Astrocyte (in vitro differentiated cells and primary cell): ENCODE measurements at regions not wholly inside any gene's neighbourhood (a gene's known extent, or its start where the extent isn't known, plus 50 kb on each side); places are given as distances from the start of the nearest gene placed in this dataset.

Source experiments
- DNase-seq: peaks from one replicate; pipeline ENCODE4 v3.0.0-alpha.2; 2010; ENCODE audit warnings: low read depth
- FAIRE-seq: peaks from 2 replicates; lab custom pipeline; 2011; peaks lifted over from hg19 to GRCh38; lab: Jason Lieb, UNC
- H2AFZ ChIP-seq: 2 replicates; pipeline ENCODE4 v1.6.0; 2012; ENCODE audit warnings: low read depth, low read length, inconsistent platforms
- H3K27ac ChIP-seq: 2 replicates; pipeline ENCODE4 v1.5.1; 2011; ENCODE audit warnings: low read depth, low read length, inconsistent platforms
- H3K27me3 ChIP-seq: 2 replicates; pipeline ENCODE4 v1.6.0; 2011; ENCODE audit warnings: low read length, inconsistent platforms; ENCODE audit not compliant: insufficient read depth
- H3K36me3 ChIP-seq: 2 replicates; pipeline ENCODE4 v1.5.1; 2011; ENCODE audit warnings: low read length, inconsistent platforms; ENCODE audit not compliant: insufficient read depth
- H3K4me1 ChIP-seq: 2 replicates; pipeline ENCODE4 v1.5.1; 2011; ENCODE audit warnings: low read length, inconsistent platforms; ENCODE audit not compliant: insufficient read depth
- H3K4me2 ChIP-seq: 2 replicates; pipeline ENCODE4 v1.6.0; 2012; ENCODE audit warnings: low read length, inconsistent platforms
- H3K4me3 ChIP-seq: 2 replicates; pipeline ENCODE4 v1.5.1; 2011; ENCODE audit warnings: low read depth, mild to moderate bottlenecking, low read length, inconsistent platforms; ENCODE audit not compliant: insufficient read depth
- H3K79me2 ChIP-seq: 2 replicates; pipeline ENCODE4 v1.6.0; 2012; ENCODE audit warnings: mild to moderate bottlenecking, low read length, inconsistent platforms; ENCODE audit not compliant: insufficient read depth
- H3K9ac ChIP-seq: 2 replicates; pipeline ENCODE4 v1.6.0; 2012; ENCODE audit warnings: mild to moderate bottlenecking, low read length, inconsistent platforms
- H3K9me3 ChIP-seq: 2 replicates; pipeline ENCODE4 v1.5.1; 2012; ENCODE audit warnings: low read depth, mild to moderate bottlenecking, low read length, inconsistent platforms; ENCODE audit not compliant: insufficient read depth
- H4K20me1 ChIP-seq: 2 replicates; pipeline ENCODE4 v1.6.0; 2012; ENCODE audit warnings: low read length, inconsistent platforms; ENCODE audit not compliant: insufficient read depth
- H3K27ac Mint-ChIP-seq: one replicate; pipeline ENCODE4 v1.8.0; 2021; ENCODE audit warnings: mild to moderate bottlenecking, mixed read lengths; ENCODE audit not compliant: unreplicated experiment
- H3K27me3 Mint-ChIP-seq: one replicate; pipeline ENCODE4 v1.8.0; 2021; ENCODE audit warnings: low read depth, mixed read lengths; ENCODE audit not compliant: unreplicated experiment
- H3K36me3 Mint-ChIP-seq: one replicate; pipeline ENCODE4 v1.8.0; 2021; ENCODE audit warnings: low read depth, mixed read lengths; ENCODE audit not compliant: unreplicated experiment
- H3K4me1 Mint-ChIP-seq: one replicate; pipeline ENCODE4 v1.8.0; 2021; ENCODE audit warnings: low read depth, mixed read lengths; ENCODE audit not compliant: unreplicated experiment
- H3K4me3 Mint-ChIP-seq: one replicate; pipeline ENCODE4 v1.8.0; 2021; ENCODE audit warnings: mild to moderate bottlenecking, moderate library complexity, mixed read lengths; ENCODE audit not compliant: unreplicated experiment
- H3K9me3 Mint-ChIP-seq: one replicate; pipeline ENCODE4 v1.8.0; 2021; ENCODE audit warnings: mild to moderate bottlenecking, mixed read lengths; ENCODE audit not compliant: unreplicated experiment
- EZH2 ChIP-seq: IDR thresholded peaks from 2 replicates; pipeline ENCODE4 v1.6.1; 2012; ENCODE audit warnings: mild to moderate bottlenecking, low read length, inconsistent platforms; ENCODE audit not compliant: insufficient read depth
- TF ChIP-seq, protein P1 (sequence below): IDR thresholded peaks from 2 replicates; pipeline ENCODE4 v1.5.1; 2011; ENCODE audit warnings: low read depth, mild to moderate bottlenecking, inconsistent platforms, low read length, moderate library complexity; ENCODE audit not compliant: insufficient read depth

DNA sequence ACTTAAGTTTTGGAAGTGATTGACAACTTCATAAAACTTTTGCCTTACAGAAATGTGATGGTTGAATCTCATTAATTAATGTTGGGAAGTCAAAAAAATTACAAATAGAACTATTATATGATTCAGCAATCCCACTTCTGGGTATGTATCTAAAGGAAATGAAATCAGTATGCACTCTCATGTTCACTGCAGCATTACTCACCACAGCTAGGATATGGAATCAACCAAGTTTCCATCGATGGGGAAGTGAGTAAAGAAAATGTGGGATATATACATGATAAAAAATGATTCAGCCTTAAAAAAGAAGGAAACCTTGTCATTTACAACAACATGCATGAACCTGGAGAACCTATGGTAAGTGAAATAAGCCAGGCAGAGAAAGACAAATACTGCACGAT is 112.4 kb upstream of the WDR75 start:
- peak overlapping the region; percentile 54 for H3K4me2 ChIP-seq
- no peak for FAIRE-seq

GRCh38 chr2:189336276-189336975 is 104.8 kb upstream of the WDR75 start:
- Histone ChIP-seq H3K4me2 (no peak overlapping the region), H3K9me3 (peaks cover 10% of the 10 kb centered on the region), H4K20me1 (no peaks in the 10 kb centered on the region), H2AFZ (no peak overlapping the region), H3K9ac (no peak overlapping the region), H3K27ac (no peak overlapping the region), H3K4me3 (no peak overlapping the region), H3K36me3 (no peaks in the 10 kb centered on the region), H3K4me1 (no peaks in the 10 kb centered on the region), H3K79me2 (no peaks in the 10 kb centered on the region), H3K27me3 (no peaks in the 10 kb centered on the region)
- Mint-ChIP-seq H3K9me3 (peaks cover 5% of the 10 kb centered on the region), H3K36me3 (peaks cover 5% of the 10 kb centered on the region), H3K4me3 (no peak overlapping the region), H3K27ac (no peak overlapping the region), H3K4me1 (no peaks in the 10 kb centered on the region), H3K27me3 (no peaks in the 10 kb centered on the region)
- TF ChIP-seq, protein P1, sequence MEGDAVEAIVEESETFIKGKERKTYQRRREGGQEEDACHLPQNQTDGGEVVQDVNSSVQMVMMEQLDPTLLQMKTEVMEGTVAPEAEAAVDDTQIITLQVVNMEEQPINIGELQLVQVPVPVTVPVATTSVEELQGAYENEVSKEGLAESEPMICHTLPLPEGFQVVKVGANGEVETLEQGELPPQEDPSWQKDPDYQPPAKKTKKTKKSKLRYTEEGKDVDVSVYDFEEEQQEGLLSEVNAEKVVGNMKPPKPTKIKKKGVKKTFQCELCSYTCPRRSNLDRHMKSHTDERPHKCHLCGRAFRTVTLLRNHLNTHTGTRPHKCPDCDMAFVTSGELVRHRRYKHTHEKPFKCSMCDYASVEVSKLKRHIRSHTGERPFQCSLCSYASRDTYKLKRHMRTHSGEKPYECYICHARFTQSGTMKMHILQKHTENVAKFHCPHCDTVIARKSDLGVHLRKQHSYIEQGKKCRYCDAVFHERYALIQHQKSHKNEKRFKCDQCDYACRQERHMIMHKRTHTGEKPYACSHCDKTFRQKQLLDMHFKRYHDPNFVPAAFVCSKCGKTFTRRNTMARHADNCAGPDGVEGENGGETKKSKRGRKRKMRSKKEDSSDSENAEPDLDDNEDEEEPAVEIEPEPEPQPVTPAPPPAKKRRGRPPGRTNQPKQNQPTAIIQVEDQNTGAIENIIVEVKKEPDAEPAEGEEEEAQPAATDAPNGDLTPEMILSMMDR = no peak
- TF ChIP-seq EZH2 = no peak
- FAIRE-seq = no peak
- DNase-seq = no peak

More for the DNA sequence above, 112.4 kb upstream of the WDR75 start:
- no peak overlapping the region for H3K27ac Mint-ChIP-seq
- peaks cover 11% of the 10 kb centered on the region for H3K4me1 ChIP-seq
- peak; percentile 69 for DNase-seq
- no peaks in the 10 kb centered on the region for H3K36me3 ChIP-seq
- peak overlapping the region; percentile 37 for H2AFZ ChIP-seq
- no peaks in the 10 kb centered on the region for H3K79me2 ChIP-seq
- H3K9ac ChIP-seq = no peak overlapping the region
- peak overlapping the region; percentile 8 for H3K4me3 ChIP-seq
- peaks cover 4% of the 10 kb centered on the region for H3K4me1 Mint-ChIP-seq
- H3K36me3 Mint-ChIP-seq = no peaks in the 10 kb centered on the region
- H3K27me3 ChIP-seq = no peaks in the 10 kb centered on the region
- no peak overlapping the region for H3K4me3 Mint-ChIP-seq
- peaks cover 2% of the 10 kb centered on the region for H3K9me3 Mint-ChIP-seq
- no peaks in the 10 kb centered on the region for H3K9me3 ChIP-seq
- H3K27me3 Mint-ChIP-seq = no peaks in the 10 kb centered on the region
- no peak for TF ChIP-seq EZH2
- TF ChIP-seq, protein P1 = no peak
- H4K20me1 ChIP-seq = no peaks in the 10 kb centered on the region
- H3K27ac ChIP-seq = peak overlapping the region; percentile 51

GRCh38 chr2:189337656-189338055 is 103.6 kb upstream of the WDR75 start:
- no peak overlapping the region for H3K4me2 ChIP-seq
- no peaks in the 10 kb centered on the region for H3K79me2 ChIP-seq
- Mint-ChIP-seq H3K36me3 (peaks cover 5% of the 10 kb centered on the region), H3K9me3 (peaks cover 5% of the 10 kb centered on the region), H3K4me1 (no peaks in the 10 kb centered on the region), H3K27me3 (no peaks in the 10 kb centered on the region), H3K27ac (no peak overlapping the region), H3K4me3 (no peak overlapping the region)
- H3K36me3 ChIP-seq = no peaks in the 10 kb centered on the region
- H2AFZ ChIP-seq = no peak overlapping the region
- no peak overlapping the region for H3K9ac ChIP-seq
- peaks cover 10% of the 10 kb centered on the region for H3K9me3 ChIP-seq
- H3K27ac ChIP-seq = no peak overlapping the region
- peak; percentile 58 for DNase-seq
- no peak for TF ChIP-seq EZH2
- TF ChIP-seq, protein P1 = no peak
- no peak for FAIRE-seq
- no peaks in the 10 kb centered on the region for H4K20me1 ChIP-seq
- H3K27me3 ChIP-seq = no peaks in the 10 kb centered on the region
- H3K4me3 ChIP-seq = no peak overlapping the region
- no peaks in the 10 kb centered on the region for H3K4me1 ChIP-seq
